ENCODE measurements at regions not wholly inside any gene's neighbourhood (a gene's known extent, or its start where the extent isn't known, plus 50 kb on each side); places are given as distances from the start of the nearest gene placed in this dataset.

GRCh38 chr6:133746417-133746770 lies 142.5 kb upstream of the TCF21 start:
- no TSS peak for BruUV-seq (replicated peaks)

More at GRCh38 chr6:133746417-133746770, 142.5 kb upstream of the TCF21 start:
- TF ChIP-seq MYC (IDR thresholded peaks at IDR 0.05; ENCODE audit: low read depth, low read length) = no peak
- no peak for TF ChIP-seq POLR2AphosphoS5 (IDR thresholded peaks at IDR 0.05; ENCODE audit: insufficient read depth, low read depth, low read length)
- TF ChIP-seq FOS (IDR thresholded peaks at IDR 0.05; ENCODE audit: borderline replicate concordance, insufficient read depth, low read length) = no peak
- no peak for TF ChIP-seq GATA2 (IDR thresholded peaks at IDR 0.05; ENCODE audit: insufficient read depth, insufficient read length, low read depth, low read length)
- TF ChIP-seq MAX (IDR thresholded peaks at IDR 0.05; ENCODE audit: insufficient read depth, insufficient read length) = no peak
- no peak for TF ChIP-seq CTCF (IDR thresholded peaks at IDR 0.05; ENCODE audit: extremely low read depth in 1 of 2, insufficient read depth in 1 of 2, low read depth in 1 of 2, low read length in 2 of 2)
- TF ChIP-seq POLR2A (IDR thresholded peaks at IDR 0.05; ENCODE audit: low read depth, low read length) = no peak
- TF ChIP-seq JUN (IDR thresholded peaks at IDR 0.05; ENCODE audit: borderline replicate concordance, insufficient read depth, insufficient read length, low read depth) = no peak
- FAIRE-seq (no peak), DNase-seq (ENCODE audit: low read depth, low spot score) (no peak)
- dilution Hi-C loops (cut with MboI; ENCODE audit: extremely low pct_ligation_motif_present, low sequenced_read_pairs) (no loop called here), intact Hi-C loops (cut with micrococcal nuclease) (no loop called here)
- Histone ChIP-seq H3K4me1 (ENCODE audit: control insufficient read depth, extremely low read depth, insufficient read depth, low read length) (no peaks in the 10 kb centered on the region), H3K27ac (ENCODE audit: insufficient read depth, low read depth, low read length) (no peak overlapping the region), H3K4me3 (replicated peaks in 1 of 3; ENCODE audit: insufficient read depth in 1 of 3, low read depth in 1 of 3, low read length in 3 of 3) (no peak overlapping the region), H3K9ac (replicated peaks; ENCODE audit: extremely low read depth, insufficient read depth, low read length) (no peak overlapping the region), H3K36me3 (ENCODE audit: control insufficient read depth in 2 of 2, extremely low read depth in 1 of 2, insufficient read depth in 2 of 2, low read length in 2 of 2) (no peaks in the 10 kb centered on the region), H3K79me2 (ENCODE audit: control insufficient read depth, insufficient read depth, low read length) (no peaks in the 10 kb centered on the region), H2AFZ (ENCODE audit: low read depth, low read length) (no peak overlapping the region), H3K4me2 (ENCODE audit: insufficient read depth, low read length) (no peak overlapping the region), H3K9me1 (replicated peaks; ENCODE audit: control insufficient read depth, extremely low read depth, insufficient read depth, low read length) (no peaks in the 10 kb centered on the region), H3K9me3 (replicated peaks; ENCODE audit: control insufficient read depth, insufficient read depth, low read length) (no peaks in the 10 kb centered on the region), H3K27me3 (ENCODE audit: control insufficient read depth in 2 of 2, insufficient read depth in 2 of 2, low read length in 2 of 2) (no peaks in the 10 kb centered on the region), H4K20me1 (replicated peaks; ENCODE audit: control insufficient read depth, extremely low read depth, insufficient read depth, low read length) (no peaks in the 10 kb centered on the region)
- CTCF ChIA-PET = no interaction called here
- POLR2A ChIA-PET = no interaction called here
